ENCODE measurements at regions not wholly inside any gene's neighbourhood (a gene's known extent, or its start where the extent isn't known, plus 50 kb on each side); places are given as distances from the start of the nearest gene placed in this dataset.

DNA sequence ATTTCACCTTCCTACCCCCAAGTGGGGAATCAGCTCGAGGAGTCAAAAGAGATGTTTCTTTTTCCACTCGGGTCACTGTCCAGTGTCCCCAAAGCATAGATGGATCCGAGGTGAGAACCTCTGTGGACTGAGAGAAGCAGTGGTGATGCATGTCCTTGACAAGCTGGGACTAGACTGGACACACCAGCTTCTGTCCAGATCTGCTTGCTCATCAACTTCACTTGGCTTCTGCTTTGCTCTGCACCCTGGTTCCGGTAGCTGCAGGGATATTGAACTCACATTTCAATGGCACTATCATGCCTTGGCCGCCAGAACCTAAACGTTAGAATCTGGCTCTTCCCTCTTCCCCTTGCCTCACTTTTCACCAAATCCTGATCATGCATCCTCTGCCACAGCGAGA lies 50.3 kb upstream of the CXCL12 start:
- no peak for DNase-seq

DNA sequence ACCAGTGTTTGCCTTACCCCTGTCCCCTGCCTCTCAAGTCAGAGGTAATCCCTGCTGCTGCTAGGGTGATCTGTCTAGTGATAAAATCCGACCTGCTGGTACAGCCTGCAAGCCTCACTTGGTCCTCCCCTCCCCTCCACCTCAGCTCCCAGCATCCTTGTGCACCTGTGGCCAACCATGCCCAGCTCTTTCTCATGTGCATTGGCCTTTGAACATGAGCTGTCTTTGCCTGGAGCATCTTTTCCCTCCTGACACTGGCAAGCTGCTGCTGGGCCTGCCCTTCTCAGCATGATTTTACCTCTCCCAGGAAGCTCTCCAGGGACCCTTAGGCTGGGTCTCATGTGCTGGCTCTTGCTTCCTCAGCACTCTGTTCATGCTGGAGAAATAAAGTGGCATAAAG lies 51.3 kb upstream of the CXCL12 start:
- no peak for DNase-seq

DNA sequence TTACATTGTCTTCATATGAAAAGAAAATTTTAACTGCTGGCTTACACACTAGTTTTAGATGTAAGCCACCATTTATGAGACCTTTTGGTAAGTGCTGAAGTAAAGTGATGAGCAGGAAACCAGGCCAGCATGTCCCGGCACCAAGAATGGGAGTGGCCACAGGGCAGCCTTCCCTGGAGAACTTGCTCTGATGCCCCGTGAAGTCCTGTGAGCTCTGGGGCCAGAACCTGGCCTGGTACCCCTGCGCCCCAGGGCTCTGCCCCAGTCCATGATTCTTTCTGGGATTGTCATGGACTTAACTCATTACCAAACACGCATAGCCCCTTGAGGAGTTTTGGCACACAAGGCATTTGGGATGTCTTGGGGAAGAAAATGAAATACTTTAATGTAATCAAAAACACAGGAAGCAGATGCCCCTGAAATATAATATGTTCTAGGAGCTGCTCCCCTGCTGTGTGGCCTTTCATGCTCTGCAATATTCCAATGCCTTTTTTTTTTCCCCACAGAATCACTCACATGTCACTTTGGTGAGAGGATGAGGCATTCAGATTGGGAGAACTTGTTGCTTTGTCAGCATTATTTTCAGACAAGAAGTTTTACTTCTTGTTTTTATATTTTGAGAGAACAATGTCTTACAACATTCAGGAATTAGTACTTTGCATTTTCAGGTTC lies 53.1 kb upstream of the CXCL12 start:
- DNase-seq, result no peak

DNA sequence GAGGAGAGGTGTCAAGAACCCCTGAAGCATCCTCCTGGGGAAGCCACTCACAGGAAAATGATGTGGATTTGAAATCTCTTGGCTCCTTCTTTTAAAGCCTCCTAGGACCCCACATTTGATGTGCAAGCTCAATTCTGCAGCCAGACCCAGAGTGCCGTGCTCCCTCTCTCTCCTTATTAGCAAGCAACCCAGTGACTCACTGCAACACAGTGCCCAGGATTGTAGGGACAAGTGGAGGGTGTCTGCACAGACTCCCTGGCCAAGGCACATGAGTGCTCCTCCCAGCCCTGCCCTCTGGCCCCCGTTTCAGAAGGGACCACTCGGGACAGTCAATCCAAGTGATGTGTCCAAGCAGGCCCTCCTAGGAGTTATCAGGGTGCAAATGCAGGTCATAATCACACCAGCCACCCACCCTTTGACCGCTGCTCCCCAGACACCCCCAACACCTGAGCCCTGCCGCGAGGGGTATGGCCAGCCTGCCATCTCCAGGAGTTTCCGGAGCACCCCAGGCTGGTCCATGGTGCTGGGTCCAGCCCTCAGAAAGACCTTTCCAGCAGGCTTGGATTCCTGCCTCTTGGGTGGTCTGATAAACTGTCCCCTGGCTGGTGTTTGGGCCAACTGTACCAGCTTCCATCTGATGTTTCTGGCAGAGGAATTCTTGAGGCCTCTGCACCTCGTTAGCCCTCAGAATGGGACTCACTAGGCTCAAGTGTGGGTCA lies 54.5 kb upstream of the CXCL12 start:
- no peak for DNase-seq

DNA sequence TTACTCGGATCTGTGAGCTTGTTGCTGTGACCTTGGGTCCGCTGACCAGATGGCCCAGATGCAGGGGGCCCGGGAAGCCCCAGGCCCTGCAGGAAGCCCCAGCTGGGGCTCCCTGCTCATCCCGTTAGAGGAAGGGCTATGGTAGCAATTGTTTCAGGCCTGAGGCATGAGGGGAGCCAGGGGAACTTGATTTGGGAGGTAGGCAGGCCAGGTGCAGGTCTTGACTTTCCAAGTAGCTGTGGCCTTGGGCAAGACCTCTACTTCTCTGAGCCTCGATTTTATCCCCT lies 55.0 kb upstream of the CXCL12 start:
- DNase-seq, result no peak

DNA sequence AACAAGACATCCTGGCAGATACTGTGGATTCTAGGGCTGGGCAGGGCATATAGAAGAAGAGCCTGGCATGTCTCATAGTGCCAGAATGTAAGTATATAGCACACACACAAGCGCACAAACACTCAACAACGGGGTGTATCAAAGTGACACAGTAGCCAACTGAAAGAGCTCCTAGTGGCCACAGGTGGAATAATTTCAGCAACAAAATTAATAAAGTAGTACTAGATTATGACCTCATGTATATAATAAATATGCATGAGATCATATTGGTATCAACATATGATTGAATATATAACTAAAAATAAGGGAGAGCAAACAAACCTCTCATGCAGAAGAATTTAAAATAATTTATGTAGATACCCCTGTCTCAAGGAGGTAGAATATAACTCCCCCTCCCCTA lies 72.4 kb upstream of the CXCL12 start:
- DNase-seq, result no peak

DNA sequence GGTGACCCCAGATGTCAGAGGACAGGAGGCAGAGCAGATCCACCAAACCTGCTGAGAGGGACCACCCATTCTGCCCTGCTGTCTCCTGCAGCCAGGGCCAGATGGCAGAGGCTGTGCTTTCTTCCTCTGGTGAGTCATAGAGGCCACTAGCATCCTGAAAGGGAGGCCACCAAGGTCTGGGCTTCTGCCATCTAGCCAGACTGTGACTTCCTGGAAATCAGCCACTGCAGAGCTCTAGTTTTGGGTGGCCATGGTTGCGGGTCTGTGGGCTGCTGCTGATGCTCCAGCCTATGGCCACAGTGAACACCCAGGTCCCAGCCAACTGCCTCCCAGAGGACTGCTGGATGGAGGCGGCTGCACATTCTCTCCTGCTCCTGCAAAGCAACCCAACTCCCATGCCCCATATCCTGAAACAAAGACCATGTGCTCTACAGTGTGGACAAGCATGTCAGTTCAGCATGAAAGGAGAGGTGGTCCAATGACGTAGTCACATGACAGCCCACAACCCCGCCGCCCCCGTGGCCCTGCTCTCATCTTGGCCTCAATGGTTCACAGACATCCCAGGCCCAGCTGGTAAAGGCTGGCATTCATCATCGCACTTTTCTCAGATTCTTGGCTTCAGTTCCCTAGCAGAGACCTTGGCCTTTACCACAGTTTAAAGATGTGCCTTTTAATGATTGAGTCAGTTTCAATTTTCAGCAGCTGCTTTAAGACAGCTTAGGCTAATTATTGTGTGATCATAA lies 73.9 kb upstream of the CXCL12 start:
- DNase-seq, result no peak

DNA sequence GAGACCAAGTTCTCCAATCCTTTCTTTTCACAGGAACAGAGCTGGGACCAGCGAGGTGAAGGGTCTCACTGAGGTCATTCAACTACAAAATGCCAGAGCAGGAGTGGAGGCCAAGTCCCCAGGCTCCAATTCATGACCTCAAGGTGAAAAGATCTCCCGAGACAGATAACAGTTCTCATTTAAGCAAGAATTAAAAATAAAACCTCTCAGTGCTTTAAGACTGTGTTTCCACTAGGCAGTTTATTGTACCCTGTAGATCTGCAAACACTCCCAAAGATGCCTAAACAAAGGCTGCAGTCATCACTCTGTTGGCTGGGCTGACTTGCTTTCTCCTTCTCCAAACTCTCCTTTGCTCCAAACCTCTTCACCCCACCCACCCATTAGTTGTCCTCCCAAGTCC lies 74.8 kb upstream of the CXCL12 start:
- DNase-seq, result no peak

DNA sequence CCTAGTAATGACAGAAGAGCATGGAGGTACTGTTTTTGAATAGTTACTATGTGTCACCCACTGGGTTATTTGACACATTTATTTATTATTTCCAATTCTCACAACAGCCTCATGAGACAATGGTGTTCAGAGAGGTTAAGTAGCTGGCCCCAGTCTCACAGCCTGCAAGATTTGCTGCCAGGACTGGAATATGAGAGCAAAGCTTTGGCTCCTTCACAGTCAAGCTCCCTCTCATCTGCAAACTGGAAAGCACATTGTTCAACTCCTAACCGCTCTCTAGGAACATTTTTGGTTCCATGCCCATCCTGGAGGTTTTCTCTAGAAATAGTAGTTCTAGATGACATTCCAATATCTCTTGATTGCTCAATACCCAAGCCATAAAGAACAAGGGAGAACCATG lies 75.5 kb upstream of the CXCL12 start:
- DNase-seq, result no peak

DNA sequence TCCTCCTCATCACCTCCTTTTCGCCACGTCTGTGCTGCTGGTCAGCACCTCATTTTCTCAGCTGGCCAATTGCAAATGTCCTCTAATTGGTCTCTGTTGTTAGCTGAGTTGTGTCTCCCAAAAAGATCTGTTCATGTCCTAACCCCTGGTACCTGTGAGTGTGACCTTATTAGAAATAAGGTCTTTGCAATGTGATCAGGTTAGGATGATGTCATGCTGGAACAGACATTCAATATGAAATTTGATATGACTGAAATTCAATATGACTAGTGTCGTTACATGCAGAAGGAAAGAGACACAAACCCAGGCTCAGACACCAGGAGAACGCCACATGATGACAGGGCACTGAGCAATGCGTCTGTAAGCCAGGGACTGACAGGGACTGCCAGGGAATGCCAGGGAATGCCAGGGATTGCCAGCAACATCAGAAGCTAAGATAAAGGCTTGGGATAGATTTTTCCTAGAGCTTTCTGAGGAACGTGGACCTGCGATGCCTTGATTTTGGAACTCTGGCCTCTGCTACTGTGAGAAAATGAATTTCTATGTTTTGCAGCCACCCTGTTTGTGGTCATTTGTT lies 77.5 kb upstream of the CXCL12 start:
- no peak for DNase-seq

DNA sequence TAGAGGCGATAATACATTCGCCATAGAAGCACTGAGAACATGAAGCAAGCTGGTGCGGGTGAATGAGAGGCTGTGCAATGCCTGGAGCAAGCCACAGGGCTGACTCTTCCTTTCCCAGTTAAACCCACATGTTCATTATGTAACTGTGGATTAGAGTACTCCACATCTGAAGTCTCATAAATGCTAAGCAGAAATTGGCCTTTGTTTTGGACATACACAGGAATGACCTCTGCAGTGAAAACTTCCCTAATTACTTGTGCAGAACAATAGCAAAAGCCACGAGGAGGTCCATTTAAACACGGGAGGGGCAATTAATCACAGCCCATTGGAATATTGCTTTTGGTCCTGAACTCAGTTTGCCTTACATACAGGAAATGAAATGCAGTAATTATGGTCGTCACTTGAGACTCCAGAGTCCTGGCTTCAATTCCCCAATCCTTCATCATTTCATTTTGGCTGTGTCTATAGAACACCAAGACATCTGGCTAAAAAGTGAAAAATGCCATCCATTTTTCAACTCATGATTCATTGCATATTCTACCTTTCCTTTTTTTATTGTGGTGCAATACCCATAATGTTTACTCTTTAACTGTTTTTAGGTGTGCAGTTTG lies 78.7 kb upstream of the CXCL12 start:
- DNase-seq, result no peak

DNA sequence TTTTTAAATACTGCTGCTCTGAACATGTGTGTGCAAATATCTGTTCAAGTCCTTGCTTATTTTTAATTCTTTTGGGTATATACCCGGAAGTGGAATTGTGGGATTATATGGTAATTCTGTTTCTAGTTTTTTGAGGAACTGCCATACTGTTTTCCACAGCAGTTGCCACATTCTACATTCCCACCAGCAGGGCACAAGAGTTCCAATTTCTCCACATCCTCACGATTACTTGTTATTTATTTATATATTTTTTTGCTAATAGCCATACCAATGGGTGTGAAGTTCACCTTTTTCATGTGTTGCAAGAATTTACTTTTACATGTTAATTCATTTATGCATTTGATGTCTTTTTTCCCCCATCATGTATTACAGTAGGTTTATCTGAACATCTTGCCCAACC lies 79.6 kb upstream of the CXCL12 start:
- DNase-seq, result no peak

DNA sequence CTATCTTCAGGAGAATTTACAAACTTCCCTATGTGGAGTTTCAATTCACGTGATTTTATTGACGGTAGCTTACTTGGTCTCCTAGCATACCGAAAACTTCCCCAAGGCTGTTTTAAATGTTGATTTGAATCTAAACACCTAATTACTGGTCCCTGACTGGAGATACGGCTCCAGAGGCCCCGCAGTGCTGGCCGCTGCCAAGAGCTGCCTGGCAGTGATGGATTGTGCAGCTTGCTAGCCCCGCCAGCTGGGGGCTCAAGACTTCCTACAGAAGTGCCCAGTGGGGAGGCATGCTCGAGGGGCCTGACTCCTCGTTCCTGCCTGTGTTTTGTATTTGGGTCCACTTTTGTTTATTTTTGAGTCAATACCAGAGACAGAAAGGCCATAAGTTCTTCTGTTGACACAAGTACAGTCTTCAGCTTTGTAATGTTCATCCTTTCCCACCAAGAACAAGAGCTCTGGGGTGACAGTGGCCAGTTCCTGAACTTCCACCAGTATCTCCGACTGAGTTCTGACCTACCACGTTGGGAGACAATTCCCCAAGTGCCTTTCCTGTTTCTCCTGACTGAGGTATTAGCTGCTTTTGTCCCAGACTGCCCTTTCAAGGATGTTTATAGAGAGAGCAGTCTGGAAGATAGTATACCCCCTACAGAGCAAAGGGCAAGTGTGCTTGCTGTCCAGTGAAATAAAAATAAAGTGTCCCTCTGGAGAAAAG lies 80.7 kb upstream of the CXCL12 start:
- DNase-seq, result no peak

DNA sequence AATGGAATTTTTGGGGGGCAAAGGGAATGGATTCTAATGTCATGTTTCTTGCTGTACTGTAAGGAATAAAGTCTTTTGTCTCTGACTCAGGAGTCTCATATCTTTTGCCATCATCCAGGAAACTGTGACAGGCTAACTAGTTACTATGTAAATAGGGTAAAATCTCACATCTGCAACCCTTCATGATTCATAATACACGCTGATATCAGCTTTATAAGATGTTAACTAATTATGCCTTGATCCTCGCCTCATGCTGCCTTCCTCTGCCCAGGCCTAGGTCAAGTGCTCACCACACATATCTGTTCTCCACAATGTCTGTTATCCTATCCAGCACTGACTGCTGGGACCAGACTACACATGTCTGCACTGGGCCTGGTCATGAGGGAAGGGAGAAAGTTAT lies 81.3 kb upstream of the CXCL12 start:
- no peak for DNase-seq

DNA sequence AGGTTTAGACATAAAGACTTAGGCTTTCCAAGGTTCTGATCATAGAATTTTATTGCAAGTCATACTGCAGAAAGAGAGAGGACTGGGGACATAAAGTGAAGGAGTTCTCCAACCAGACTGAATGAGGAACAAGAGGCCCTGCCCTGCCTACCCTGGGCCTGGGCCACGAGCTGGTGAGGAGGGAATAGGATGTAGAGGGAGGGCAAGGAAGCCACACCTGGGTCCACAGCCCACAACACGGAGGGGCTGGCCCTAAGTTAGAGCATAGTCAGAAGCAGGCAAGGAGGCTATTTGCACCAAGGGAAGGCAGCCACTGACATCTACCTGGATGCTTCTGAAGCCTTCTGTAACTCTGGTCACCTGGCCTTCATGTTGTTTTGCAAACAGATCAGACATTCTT lies 82.2 kb upstream of the CXCL12 start:
- DNase-seq, result no peak

DNA sequence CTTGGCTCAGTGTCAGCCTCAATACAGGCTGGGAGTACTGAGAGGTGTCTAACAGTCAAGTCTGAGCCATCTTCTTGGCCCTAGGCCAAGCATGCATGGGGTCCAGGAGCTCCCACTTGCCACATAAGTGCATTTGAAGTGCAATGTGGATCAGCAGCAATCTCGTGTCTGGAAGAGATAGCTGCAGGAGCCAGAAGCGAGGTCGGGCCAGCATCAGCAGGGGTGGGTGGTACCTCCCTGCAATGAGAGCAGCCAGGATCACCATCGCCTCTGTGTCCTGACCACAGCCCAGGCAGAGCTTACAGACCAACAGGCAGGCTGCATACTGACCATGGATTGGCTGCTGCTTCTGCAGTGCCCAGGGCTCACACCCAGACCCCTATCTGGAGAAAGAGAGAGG lies 83.0 kb upstream of the CXCL12 start:
- DNase-seq, result no peak

DNA sequence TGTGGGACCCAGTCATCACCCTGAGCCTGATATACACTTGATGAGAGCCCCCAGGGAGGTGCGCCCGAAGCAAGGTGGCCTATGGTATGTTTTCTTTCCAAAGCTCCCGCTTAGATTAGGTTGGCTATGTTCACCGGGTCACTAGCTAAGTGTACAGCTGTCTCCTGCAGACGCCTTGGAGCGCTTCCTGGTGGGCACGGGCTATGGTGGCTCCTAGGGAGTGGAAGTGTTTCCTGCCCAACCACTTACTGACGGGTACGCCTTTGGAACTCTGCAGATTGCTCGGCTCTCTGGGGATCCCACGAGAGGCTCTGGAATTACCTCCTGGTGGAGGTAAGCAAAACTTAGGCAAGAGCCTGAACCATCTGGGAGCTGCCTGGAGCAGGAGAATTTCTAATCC lies 83.6 kb upstream of the CXCL12 start:
- no peak for DNase-seq

DNA sequence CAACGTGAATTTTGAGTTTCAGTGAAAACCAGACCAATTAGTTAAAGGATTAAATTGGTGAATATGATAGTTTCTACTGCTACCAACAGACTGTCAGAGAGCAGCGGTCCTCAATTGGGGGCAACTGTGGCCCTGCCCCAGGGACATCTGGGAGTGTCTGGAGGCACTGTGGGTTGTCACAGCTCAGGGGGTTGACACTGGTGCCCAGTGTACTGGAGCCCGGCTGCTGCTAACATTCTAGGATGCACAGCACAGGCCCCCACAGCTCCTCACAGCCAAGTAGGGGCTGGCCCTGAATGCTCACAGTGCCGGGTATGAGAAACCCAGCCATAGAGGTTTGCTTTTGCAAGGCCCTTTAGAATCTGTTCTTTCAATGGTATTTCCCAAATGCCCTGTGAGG lies 84.1 kb upstream of the CXCL12 start:
- no peak for DNase-seq

DNA sequence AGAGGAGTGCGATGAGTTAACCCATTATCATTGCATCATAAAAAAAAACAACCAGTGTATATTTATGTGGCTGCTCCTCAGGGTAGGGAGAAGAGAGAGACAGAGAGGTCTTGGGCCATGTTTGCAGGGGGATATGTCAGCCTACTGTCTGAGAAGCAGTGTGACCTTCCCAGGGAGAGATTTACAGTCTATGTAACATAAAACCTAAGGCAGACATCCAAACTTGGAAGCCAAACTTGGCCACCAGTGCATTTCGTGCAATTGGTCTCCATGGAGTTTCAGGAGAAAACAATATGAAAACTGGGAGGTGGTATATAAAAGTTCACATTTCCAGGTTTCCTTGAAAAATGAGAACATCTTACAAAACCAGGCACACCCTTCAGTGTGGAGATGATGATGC lies 85.9 kb upstream of the CXCL12 start:
- DNase-seq, result no peak

DNA sequence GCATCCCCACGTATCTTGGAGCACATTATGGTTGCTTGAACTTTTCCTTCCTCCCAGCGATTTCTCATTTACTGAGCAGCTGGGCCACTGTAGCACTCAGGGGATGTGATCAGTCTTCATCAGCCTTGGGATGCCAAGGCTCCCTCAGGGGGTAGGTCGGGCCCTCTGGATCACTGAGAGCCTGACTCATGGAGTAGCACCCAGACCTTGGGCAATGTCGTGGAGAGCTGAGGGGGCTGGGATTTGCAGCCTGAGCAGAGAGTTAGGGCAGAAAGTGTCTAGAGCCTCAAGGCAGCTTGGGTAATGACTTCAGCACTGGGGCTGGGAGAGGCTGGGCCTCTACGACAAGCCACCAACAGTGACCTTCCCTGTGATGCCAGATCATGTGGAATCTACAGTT lies 86.5 kb upstream of the CXCL12 start:
- DNase-seq, result no peak

DNA sequence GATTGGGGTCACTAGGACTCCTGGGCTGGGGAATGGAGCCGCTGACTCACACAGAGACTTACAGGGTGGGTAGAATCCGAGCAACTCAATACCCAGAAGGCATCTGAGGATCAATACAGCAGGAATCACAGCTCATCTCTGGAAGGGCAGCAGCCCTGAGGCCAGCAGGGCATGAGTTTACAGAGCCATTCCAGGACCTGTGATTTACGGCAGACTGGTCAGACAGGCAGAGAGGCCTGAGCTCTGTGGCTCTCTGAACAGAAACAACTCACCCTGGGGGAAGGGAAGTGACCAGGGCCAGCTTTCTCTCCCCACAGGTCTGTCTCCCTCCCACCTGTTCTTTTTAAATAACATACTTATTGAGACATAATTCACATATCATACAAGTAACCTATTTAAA lies 88.2 kb upstream of the CXCL12 start:
- DNase-seq, result no peak

DNA sequence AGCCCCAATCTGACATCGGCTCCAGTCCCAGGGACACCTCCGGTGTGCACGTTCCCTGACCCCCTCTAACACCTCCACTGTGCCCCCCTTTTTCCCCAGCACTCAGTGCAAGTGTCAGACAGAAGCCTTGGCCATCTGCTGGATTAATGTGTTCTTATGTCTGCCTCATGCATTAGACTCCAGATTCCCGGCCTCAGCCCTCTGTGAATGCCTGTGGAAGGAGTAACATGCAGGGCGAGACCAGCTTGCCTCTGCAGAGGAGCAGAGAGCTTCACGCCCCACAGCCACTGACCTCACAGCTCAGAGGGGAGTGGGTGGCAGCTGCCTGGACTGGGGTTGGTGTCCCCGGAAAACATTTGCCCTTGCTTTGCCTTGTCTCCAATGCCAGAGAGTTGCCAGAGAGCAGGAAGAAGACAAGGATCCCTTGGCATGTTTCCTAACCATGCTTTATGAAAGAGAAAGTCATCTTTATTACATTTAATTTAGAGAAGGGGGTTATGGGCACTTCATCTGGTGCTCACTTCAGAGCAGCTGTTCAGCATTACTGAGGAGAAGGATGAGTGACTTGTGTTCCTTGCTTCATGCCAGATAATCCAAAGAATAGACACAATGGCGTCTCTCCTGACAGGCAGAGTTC lies 91.6 kb upstream of the CXCL12 start:
- DNase-seq, result no peak

DNA sequence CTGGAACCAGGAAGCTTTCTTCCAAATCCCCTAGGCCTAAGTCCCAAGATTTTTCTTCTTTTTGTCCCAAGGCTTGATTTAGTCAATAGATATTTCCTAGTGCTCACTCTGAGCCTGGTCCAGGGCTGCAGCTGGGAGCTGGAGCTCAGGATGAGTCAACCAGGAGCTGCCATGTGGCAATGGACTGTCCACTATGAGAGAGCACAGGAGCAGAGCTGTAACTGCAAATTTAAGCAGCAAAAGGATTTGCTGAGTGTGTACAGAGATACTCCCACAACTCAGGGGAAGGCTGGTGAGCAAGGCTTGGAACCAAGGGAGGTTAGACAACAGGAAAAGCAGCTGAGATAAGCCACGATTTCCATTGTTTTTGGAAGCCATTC lies 92.1 kb upstream of the CXCL12 start:
- no peak for DNase-seq

Data from activated naive CD4-positive, alpha-beta T cell (primary cell).